ENCODE measurements at regions not wholly inside any gene's neighbourhood (a gene's known extent, or its start where the extent isn't known, plus 50 kb on each side); places are given as distances from the start of the nearest gene placed in this dataset.

DNA sequence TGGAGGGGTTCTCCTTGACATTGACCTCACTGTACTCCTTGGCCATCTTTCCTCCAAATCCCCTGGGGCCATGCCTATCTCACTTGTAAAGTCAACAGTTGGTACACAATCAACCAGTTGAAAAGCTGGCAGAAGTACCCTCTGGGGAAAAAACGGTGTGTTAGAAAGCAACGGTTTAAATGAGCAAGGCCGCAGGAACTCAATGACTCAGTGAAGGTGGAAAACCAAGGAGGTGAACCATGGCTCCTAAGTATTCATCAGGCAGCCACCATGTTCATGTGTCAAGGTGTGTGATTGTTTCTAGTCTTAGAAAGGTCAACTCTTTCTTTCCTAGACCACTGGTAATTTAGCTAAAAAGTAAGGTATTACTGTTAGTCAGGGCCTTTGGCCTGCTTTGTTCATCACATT is 130.9 kb upstream of the SATB1 start:
- no peak for TF ChIP-seq POLR2A (IDR thresholded peaks at IDR 0.05; ENCODE audit: low read depth, low read length)
- TF ChIP-seq POLR2AphosphoS5 (IDR thresholded peaks at IDR 0.05; ENCODE audit: low read depth, low read length) = no peak
- TF ChIP-seq TAF1 (IDR thresholded peaks at IDR 0.05; ENCODE audit: borderline replicate concordance, low read depth, low read length) = no peak

All from GM12892 (cell line).